Neural cell (in vitro differentiated cells): ENCODE measurements at regions not wholly inside any gene's neighbourhood (a gene's known extent, or its start where the extent isn't known, plus 50 kb on each side); places are given as distances from the start of the nearest gene placed in this dataset.

ENCODE experiments used
- H2AFZ ChIP-seq: fragments of 200-600, 300-800 bp; sonication (generic), shearing (Covaris generic); 2 replicates; pipeline ENCODE4 v1.6.0; 2014; ENCODE audit warnings: low read depth, mild to moderate bottlenecking, antibody characterized with exemption, low read length, moderate library complexity
- H3F3A ChIP-seq: fragments of 200-600 bp; shearing (Covaris generic); 2 replicates; pipeline ENCODE4 v1.6.1; 2016; ENCODE audit warnings: mild to moderate bottlenecking, moderate library complexity, mixed read lengths, antibody characterized with exemption, low read length; ENCODE audit not compliant: insufficient read depth, poor library complexity, severe bottlenecking
- H3K27ac ChIP-seq: fragments of 200-600, 300-800 bp; sonication (generic), shearing (Covaris generic); 2 replicates; pipeline ENCODE4 v1.5.1; 2014; ENCODE audit warnings: mild to moderate bottlenecking, low read length, moderate library complexity
- H3K27me3 ChIP-seq: fragments of 300-800, 200-600 bp; sonication (generic), shearing (Covaris generic); 2 replicates; pipeline ENCODE4 v1.6.0; 2014; ENCODE audit warnings: mild to moderate bottlenecking, low read depth, low read length, moderate library complexity; ENCODE audit not compliant: insufficient read depth
- H3K36me3 ChIP-seq: fragments of 300-800, 200-600 bp; sonication (generic), shearing (Covaris generic); 2 replicates; pipeline ENCODE4 v1.5.1; 2014; ENCODE audit warnings: mild to moderate bottlenecking, antibody characterized with exemption, low read length, moderate library complexity; ENCODE audit not compliant: insufficient read depth
- H3K4me2 ChIP-seq: fragments of 300-800, 200-600 bp; sonication (generic), shearing (Covaris generic); 2 replicates; pipeline ENCODE4 v1.6.0; 2014; ENCODE audit warnings: mild to moderate bottlenecking, low read length
- H3K4me3 ChIP-seq: fragments of 300-800, 200-600 bp; sonication (generic), shearing (Covaris generic); 2 replicates; pipeline ENCODE4 v1.5.1; 2014; ENCODE audit warnings: mild to moderate bottlenecking, low read length, moderate library complexity
- H3K79me2 ChIP-seq: fragments of 200-600 bp; shearing (Covaris generic); replicated peaks from 2 replicates; pipeline ENCODE4 v1.6.0; 2014; ENCODE audit warnings: mild to moderate bottlenecking, low read length, moderate library complexity; ENCODE audit not compliant: insufficient read depth
- H3K9ac ChIP-seq: fragments of 300-800, 200-600 bp; sonication (generic), shearing (Covaris generic); 2 replicates; pipeline ENCODE4 v1.6.1; 2016; ENCODE audit warnings: mild to moderate bottlenecking, low read length, mixed read lengths
- H3K9me2 ChIP-seq: fragments of 200-600 bp; shearing (Covaris generic); 2 replicates; pipeline ENCODE4 v1.6.1; 2016; ENCODE audit warnings: mild to moderate bottlenecking, low read length, mixed read lengths; ENCODE audit not compliant: insufficient read depth
- H3K9me3 ChIP-seq: fragments of 200-600, 300-800 bp; sonication (generic), shearing (Covaris generic); 2 replicates; pipeline ENCODE4 v1.6.1; 2016; ENCODE audit warnings: mild to moderate bottlenecking, mixed run types, low read length, moderate library complexity, mixed read lengths
- H4K20me1 ChIP-seq: fragments of 200-600 bp; shearing (Covaris generic); 2 replicates; pipeline ENCODE4 v1.6.1; 2016; ENCODE audit warnings: mild to moderate bottlenecking, mixed run types; ENCODE audit not compliant: insufficient read depth
- CTCF ChIP-seq: fragments of 450-650 bp; IDR thresholded peaks from 2 replicates; pipeline ENCODE4 v1.5.1; 2014; ENCODE audit warnings: antibody characterized with exemption, mild to moderate bottlenecking, moderate library complexity; ENCODE audit not compliant: poor library complexity, severe bottlenecking
- EP300 ChIP-seq: fragments of 450-650 bp; conservative IDR thresholded peaks from 2 replicates; pipeline ENCODE4 v1.6.1; 2014; ENCODE audit warnings: antibody characterized with exemption, mild to moderate bottlenecking, moderate library complexity; ENCODE audit not compliant: poor library complexity, severe bottlenecking
- EZH2 ChIP-seq: fragments of 200-600, 300-800 bp; shearing (Covaris generic), sonication (generic); IDR thresholded peaks from 2 replicates; pipeline ENCODE4 v1.6.1; 2014; ENCODE audit warnings: antibody characterized with exemption, low read length, borderline replicate concordance, mild to moderate bottlenecking; ENCODE audit not compliant: insufficient read depth, poor library complexity, severe bottlenecking
- MXI1 ChIP-seq: fragments of 450-650 bp; conservative IDR thresholded peaks from 2 replicates; pipeline ENCODE4 v1.6.1; 2014; ENCODE audit warnings: antibody characterized with exemption, mild to moderate bottlenecking; ENCODE audit not compliant: poor library complexity, severe bottlenecking
- POLR2AphosphoS5 ChIP-seq: IDR thresholded peaks from 2 replicates; pipeline ENCODE4 v1.6.1; 2012
- RAD21 ChIP-seq: fragments of 450-650 bp; conservative IDR thresholded peaks from 2 replicates; pipeline ENCODE4 v1.6.1; 2014; ENCODE audit warnings: antibody characterized with exemption, mild to moderate bottlenecking, moderate library complexity
- REST ChIP-seq: IDR thresholded peaks from 2 replicates; pipeline ENCODE4 v1.6.1; 2012; ENCODE audit warnings: borderline replicate concordance
- SMC3 ChIP-seq: fragments of 450-650 bp; conservative IDR thresholded peaks from 2 replicates; pipeline ENCODE4 v1.6.1; 2014; ENCODE audit warnings: antibody characterized with exemption, mild to moderate bottlenecking, moderate library complexity; ENCODE audit not compliant: poor library complexity
- TAF1 ChIP-seq: IDR thresholded peaks from 2 replicates; pipeline ENCODE4 v1.6.1; 2012; ENCODE audit warnings: low read depth

- H3K36me3 ChIP-seq, result no peaks in the 10 kb centered on the region
- H3K27ac ChIP-seq, result no peak overlapping the region
- no peaks in the 10 kb centered on the region for H3K9me3 ChIP-seq
- H3K27me3 ChIP-seq, result no peaks in the 10 kb centered on the region
- H3K79me2 ChIP-seq, result no peaks in the 10 kb centered on the region
- no peaks in the 10 kb centered on the region for H3F3A ChIP-seq
- no peaks in the 10 kb centered on the region for H4K20me1 ChIP-seq
- no peak overlapping the region for H3K4me2 ChIP-seq
- no peak for TF ChIP-seq EP300
- TF ChIP-seq CTCF, result no peak
- no peak for TF ChIP-seq TAF1
- no peak for TF ChIP-seq EZH2
- TF ChIP-seq RAD21, result no peak
- TF ChIP-seq REST, result no peak
- no peak for TF ChIP-seq MXI1
- no peak overlapping the region for H3K9ac ChIP-seq
- no peak overlapping the region for H2AFZ ChIP-seq
- H3K9me2 ChIP-seq, result no peaks in the 10 kb centered on the region
- no peak overlapping the region for H3K4me3 ChIP-seq
Measured at GRCh38 chr1:168819668-168820067, 90.7 kb upstream of the DPT start.

GRCh38 chr1:168821434-168821833 is 92.4 kb upstream of the DPT start:
- H2AFZ ChIP-seq, result no peak overlapping the region
- no peaks in the 10 kb centered on the region for H3K79me2 ChIP-seq
- no peaks in the 10 kb centered on the region for H3K27me3 ChIP-seq
- no peaks in the 10 kb centered on the region for H3K9me3 ChIP-seq
- no peak overlapping the region for H3K9ac ChIP-seq
- no peak overlapping the region for H3K4me3 ChIP-seq
- H3K27ac ChIP-seq, result no peak overlapping the region
- no peaks in the 10 kb centered on the region for H4K20me1 ChIP-seq
- H3K36me3 ChIP-seq, result no peaks in the 10 kb centered on the region
- H3F3A ChIP-seq, result no peaks in the 10 kb centered on the region
- no peaks in the 10 kb centered on the region for H3K9me2 ChIP-seq
- TF ChIP-seq MXI1 (no peak), EP300 (no peak), REST (no peak), EZH2 (no peak), RAD21 (no peak), POLR2AphosphoS5 (no peak), SMC3 (no peak), TAF1 (no peak), CTCF (no peak)
- no peak overlapping the region for H3K4me2 ChIP-seq
